Keratinocyte (primary cell): ENCODE measurements at regions not wholly inside any gene's neighbourhood (a gene's known extent, or its start where the extent isn't known, plus 50 kb on each side); places are given as distances from the start of the nearest gene placed in this dataset.

ENCODE experiments used
- DNase-seq: peaks from one replicate; pipeline ENCODE4 v3.0.0-alpha.2; 2011; ENCODE audit warnings: low read depth, missing footprints, low spot score
- FAIRE-seq: peaks from 2 replicates; lab custom pipeline; 2011; peaks lifted over from hg19 to GRCh38; lab: Jason Lieb, UNC
- H2AFZ ChIP-seq: 2 replicates; pipeline ENCODE4 v1.6.0; 2012; ENCODE audit warnings: low read length, control low read depth, inconsistent platforms; ENCODE audit not compliant: control insufficient read depth
- H3K27ac ChIP-seq: 2 replicates; pipeline ENCODE4 v1.5.1; 2011; ENCODE audit warnings: low read length; ENCODE audit not compliant: control insufficient read depth, insufficient read depth
- H3K27me3 ChIP-seq: 3 replicates; pipeline ENCODE4 v1.6.0; 2011; ENCODE audit warnings: low read length; ENCODE audit not compliant: control insufficient read depth, insufficient read depth; ENCODE audit errors: extremely low read depth
- H3K36me3 ChIP-seq, 2 experiments: 2 replicates in 1 of 2; 3 replicates in 1 of 2; pipeline ENCODE4 v1.5.1; 2011; ENCODE audit warnings: low read length in 2 of 2, mild to moderate bottlenecking in 1 of 2; ENCODE audit not compliant: control insufficient read depth in 2 of 2, insufficient read depth in 2 of 2; ENCODE audit errors: extremely low read depth in 1 of 2
- H3K4me1 ChIP-seq: 3 replicates; pipeline ENCODE4 v1.5.1; 2011; ENCODE audit warnings: low read length; ENCODE audit not compliant: control insufficient read depth, insufficient read depth; ENCODE audit errors: extremely low read depth
- H3K4me2 ChIP-seq: 3 replicates; pipeline ENCODE4 v1.6.0; 2011; ENCODE audit warnings: low read depth, low read length; ENCODE audit not compliant: control insufficient read depth, insufficient read depth; ENCODE audit errors: extremely low read depth
- H3K4me3 ChIP-seq, 3 experiments: fragments of 200-600 bp in 1 of 3; sonication (generic) in 1 of 3; 2 replicates in 2 of 3; 3 replicates in 1 of 3; pipeline ENCODE4 v1.5.1; 2011 to 2016; ENCODE audit warnings: low read length in 3 of 3, mild to moderate bottlenecking in 3 of 3, control low read depth in 2 of 3, inconsistent platforms in 1 of 3, low read depth in 1 of 3, mixed read lengths in 1 of 3, mixed run types in 1 of 3, moderate library complexity in 1 of 3; ENCODE audit not compliant: control insufficient read depth in 2 of 3, insufficient read depth in 2 of 3; ENCODE audit errors: extremely low read depth in 1 of 3
- H3K79me2 ChIP-seq: 2 replicates; pipeline ENCODE4 v1.6.0; 2012; ENCODE audit warnings: low read length; ENCODE audit not compliant: control insufficient read depth, insufficient read depth
- H3K9ac ChIP-seq: 3 replicates; pipeline ENCODE4 v1.6.0; 2011; ENCODE audit warnings: low read length; ENCODE audit not compliant: control insufficient read depth, insufficient read depth; ENCODE audit errors: extremely low read depth
- H3K9me1 ChIP-seq: 3 replicates; pipeline ENCODE4 v1.6.0; 2011; ENCODE audit warnings: low read length; ENCODE audit not compliant: control insufficient read depth, insufficient read depth; ENCODE audit errors: extremely low read depth
- H3K9me3 ChIP-seq: 2 replicates; pipeline ENCODE4 v1.5.1; 2012; ENCODE audit warnings: low read depth, low read length; ENCODE audit not compliant: control insufficient read depth
- H4K20me1 ChIP-seq: 3 replicates; pipeline ENCODE4 v1.6.0; 2011; ENCODE audit warnings: low read length; ENCODE audit not compliant: control insufficient read depth, insufficient read depth; ENCODE audit errors: extremely low read depth
- EZH2 ChIP-seq: IDR thresholded peaks from one replicate; pipeline ENCODE4 v1.6.1; 2012; ENCODE audit warnings: inconsistent platforms, mild to moderate bottlenecking, low read length, moderate library complexity
- dilution Hi-C: fragments of 300-500 bp; cut with MboI; formaldehyde crosslinking; loops from one replicate; pipeline ENCODE4 v1.7.0; 2020; ENCODE audit warnings: low sequenced_read_pairs; ENCODE audit not compliant: extremely low pct_ligation_motif_present
- TF ChIP-seq, protein P1 (sequence below), 3 experiments: IDR thresholded peaks in 1 of 3; conservative IDR thresholded peaks in 1 of 3; optimal IDR thresholded peaks in 1 of 3; 2 replicates in 2 of 3; 3 replicates in 1 of 3; pipeline versions ENCODE3 to v1.5.1; 2011; ENCODE audit warnings: low read length in 3 of 3, mild to moderate bottlenecking in 3 of 3, moderate library complexity in 2 of 3, control low read depth in 1 of 3, inconsistent platforms in 1 of 3; ENCODE audit not compliant: insufficient read depth in 2 of 3; ENCODE audit errors: extremely low read depth in 1 of 3

DNA sequence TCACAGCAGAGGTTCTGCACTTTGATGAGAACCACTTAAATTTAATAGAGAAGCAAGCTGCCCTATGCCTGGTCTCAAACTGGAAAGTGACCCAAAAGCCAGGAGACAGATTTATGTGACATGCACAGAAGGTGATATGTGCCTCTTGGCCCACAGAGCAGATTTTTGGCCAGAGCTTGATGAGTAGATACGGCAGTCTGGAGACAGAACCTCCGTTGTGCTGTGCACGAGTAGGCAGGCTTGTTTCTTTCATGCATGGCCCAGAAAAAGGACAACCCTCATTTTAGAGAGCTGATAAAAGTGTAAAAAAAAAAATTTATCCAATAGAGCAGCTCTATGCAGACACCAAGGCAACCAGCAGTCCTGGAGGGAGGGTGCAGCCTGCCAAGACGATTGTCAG is 423.1 kb downstream of the CNTN6 start:
- Histone ChIP-seq H4K20me1 (no peaks in the 10 kb centered on the region), H3K27me3 (no peaks in the 10 kb centered on the region), H3K4me2 (no peak overlapping the region), H3K4me3 (no peak overlapping the region), H3K4me1 (no peaks in the 10 kb centered on the region), H3K79me2 (no peaks in the 10 kb centered on the region), H2AFZ (no peak overlapping the region), H3K27ac (no peak overlapping the region), H3K9me3 (no peaks in the 10 kb centered on the region), H3K36me3 (no peaks in the 10 kb centered on the region), H3K9me1 (no peaks in the 10 kb centered on the region), H3K9ac (no peak overlapping the region)
- TF ChIP-seq EZH2 = no peak
- TF ChIP-seq, protein P1, sequence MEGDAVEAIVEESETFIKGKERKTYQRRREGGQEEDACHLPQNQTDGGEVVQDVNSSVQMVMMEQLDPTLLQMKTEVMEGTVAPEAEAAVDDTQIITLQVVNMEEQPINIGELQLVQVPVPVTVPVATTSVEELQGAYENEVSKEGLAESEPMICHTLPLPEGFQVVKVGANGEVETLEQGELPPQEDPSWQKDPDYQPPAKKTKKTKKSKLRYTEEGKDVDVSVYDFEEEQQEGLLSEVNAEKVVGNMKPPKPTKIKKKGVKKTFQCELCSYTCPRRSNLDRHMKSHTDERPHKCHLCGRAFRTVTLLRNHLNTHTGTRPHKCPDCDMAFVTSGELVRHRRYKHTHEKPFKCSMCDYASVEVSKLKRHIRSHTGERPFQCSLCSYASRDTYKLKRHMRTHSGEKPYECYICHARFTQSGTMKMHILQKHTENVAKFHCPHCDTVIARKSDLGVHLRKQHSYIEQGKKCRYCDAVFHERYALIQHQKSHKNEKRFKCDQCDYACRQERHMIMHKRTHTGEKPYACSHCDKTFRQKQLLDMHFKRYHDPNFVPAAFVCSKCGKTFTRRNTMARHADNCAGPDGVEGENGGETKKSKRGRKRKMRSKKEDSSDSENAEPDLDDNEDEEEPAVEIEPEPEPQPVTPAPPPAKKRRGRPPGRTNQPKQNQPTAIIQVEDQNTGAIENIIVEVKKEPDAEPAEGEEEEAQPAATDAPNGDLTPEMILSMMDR (optimal IDR thresholded peaks at IDR 0.05 in 1 of 3, IDR thresholded peaks at IDR 0.05 in 1 of 3, conservative IDR thresholded peaks at IDR 0.05 in 1 of 3; ENCODE audit: extremely low read depth in 1 of 3, insufficient read depth in 2 of 3, low read length in 3 of 3) = no peak
- FAIRE-seq (no peak), DNase-seq (no peak)
- dilution Hi-C loops = no loop called here

GRCh38 chr3:1527786-1528185 is 435.0 kb downstream of the CNTN6 start:
- H3K4me3 ChIP-seq = no peak overlapping the region
- dilution Hi-C loops = no loop called here
- TF ChIP-seq EZH2 = no peak
- TF ChIP-seq, protein P1 (optimal IDR thresholded peaks at IDR 0.05 in 1 of 3, IDR thresholded peaks at IDR 0.05 in 1 of 3, conservative IDR thresholded peaks at IDR 0.05 in 1 of 3; ENCODE audit: extremely low read depth in 1 of 3, insufficient read depth in 2 of 3, low read length in 3 of 3) = no peak

More at GRCh38 chr3:1527786-1528185, 435.0 kb downstream of the CNTN6 start:
- Histone ChIP-seq H2AFZ (no peak overlapping the region), H3K79me2 (no peaks in the 10 kb centered on the region), H3K4me1 (no peaks in the 10 kb centered on the region), H3K27ac (no peak overlapping the region), H3K36me3 (no peaks in the 10 kb centered on the region), H3K9ac (no peak overlapping the region), H4K20me1 (no peaks in the 10 kb centered on the region), H3K9me3 (no peaks in the 10 kb centered on the region), H3K4me2 (no peak overlapping the region), H3K9me1 (no peaks in the 10 kb centered on the region), H3K27me3 (no peaks in the 10 kb centered on the region)
- DNase-seq (no peak), FAIRE-seq (no peak)
